ENCODE measurements at regions not wholly inside any gene's neighbourhood (a gene's known extent, or its start where the extent isn't known, plus 50 kb on each side); places are given as distances from the start of the nearest gene placed in this dataset.

- Mint-ChIP-seq H3K9me3 (peaks cover 6% of the 10 kb centered on the region), H3K27ac (no peak overlapping the region), H3K4me1 (ENCODE audit: low read depth) (no peaks in the 10 kb centered on the region), H3K27me3 (no peaks in the 10 kb centered on the region), H3K4me3 (no peak overlapping the region), H3K36me3 (ENCODE audit: low read depth) (no peaks in the 10 kb centered on the region)
These were observed 107.2 kb upstream of the TCERG1L start for GRCh38 chr10:131418681-131419080.

- H3K27me3 Mint-ChIP-seq = no peaks in the 10 kb centered on the region
- H3K36me3 Mint-ChIP-seq (ENCODE audit: low read depth) = no peaks in the 10 kb centered on the region
- peaks cover 6% of the 10 kb centered on the region for H3K9me3 Mint-ChIP-seq
- H3K4me3 Mint-ChIP-seq = no peak overlapping the region
- no peak overlapping the region for H3K27ac Mint-ChIP-seq
- no peaks in the 10 kb centered on the region for H3K4me1 Mint-ChIP-seq (ENCODE audit: low read depth)
These were observed 108.3 kb upstream of the TCERG1L start for GRCh38 chr10:131419797-131420196.

- Mint-ChIP-seq H3K27ac (no peak overlapping the region), H3K27me3 (no peaks in the 10 kb centered on the region), H3K9me3 (peaks cover 6% of the 10 kb centered on the region), H3K36me3 (ENCODE audit: low read depth) (no peaks in the 10 kb centered on the region), H3K4me1 (ENCODE audit: low read depth) (no peaks in the 10 kb centered on the region), H3K4me3 (no peak overlapping the region)
These were observed 109.3 kb upstream of the TCERG1L start for GRCh38 chr10:131420867-131421266.

GRCh38 chr10:131421381-131421780 is 109.9 kb upstream of the TCERG1L start:
- Mint-ChIP-seq H3K4me1 (ENCODE audit: low read depth) (no peaks in the 10 kb centered on the region), H3K4me3 (no peak overlapping the region), H3K27ac (no peak overlapping the region), H3K36me3 (ENCODE audit: low read depth) (no peaks in the 10 kb centered on the region), H3K27me3 (no peaks in the 10 kb centered on the region), H3K9me3 (peaks cover 6% of the 10 kb centered on the region)

- H3K36me3 Mint-ChIP-seq (ENCODE audit: low read depth) = no peaks in the 10 kb centered on the region
- no peak overlapping the region for H3K27ac Mint-ChIP-seq
- H3K4me3 Mint-ChIP-seq = no peak overlapping the region
- H3K27me3 Mint-ChIP-seq = peaks cover 5% of the 10 kb centered on the region
- H3K4me1 Mint-ChIP-seq (ENCODE audit: low read depth) = no peaks in the 10 kb centered on the region
- peaks cover 6% of the 10 kb centered on the region for H3K9me3 Mint-ChIP-seq
These were observed 111.2 kb upstream of the TCERG1L start for GRCh38 chr10:131422731-131423130.

- no peak overlapping the region for H3K27ac Mint-ChIP-seq
- H3K36me3 Mint-ChIP-seq (ENCODE audit: low read depth) = no peaks in the 10 kb centered on the region
- H3K9me3 Mint-ChIP-seq = peaks cover 6% of the 10 kb centered on the region
- H3K4me3 Mint-ChIP-seq = no peak overlapping the region
- peaks cover 5% of the 10 kb centered on the region for H3K27me3 Mint-ChIP-seq
- H3K4me1 Mint-ChIP-seq (ENCODE audit: low read depth) = no peaks in the 10 kb centered on the region
These were observed 112.5 kb upstream of the TCERG1L start for GRCh38 chr10:131424053-131424452.

- Mint-ChIP-seq H3K27me3 (peaks cover 5% of the 10 kb centered on the region), H3K4me3 (no peak overlapping the region), H3K9me3 (peaks cover under 1% of the 10 kb centered on the region), H3K4me1 (ENCODE audit: low read depth) (no peaks in the 10 kb centered on the region), H3K36me3 (ENCODE audit: low read depth) (no peaks in the 10 kb centered on the region), H3K27ac (no peak overlapping the region)
These were observed 113.4 kb upstream of the TCERG1L start for GRCh38 chr10:131424836-131425491.

- H3K4me1 Mint-ChIP-seq (ENCODE audit: low read depth) = no peaks in the 10 kb centered on the region
- no peaks in the 10 kb centered on the region for H3K9me3 Mint-ChIP-seq
- H3K4me3 Mint-ChIP-seq = no peak overlapping the region
- no peaks in the 10 kb centered on the region for H3K36me3 Mint-ChIP-seq (ENCODE audit: low read depth)
- H3K27me3 Mint-ChIP-seq = peaks cover 5% of the 10 kb centered on the region
- H3K27ac Mint-ChIP-seq = no peak overlapping the region
These were observed 114.4 kb upstream of the TCERG1L start for GRCh38 chr10:131425752-131426533.

GRCh38 chr10:131426534-131426898 is 115.0 kb upstream of the TCERG1L start:
- Mint-ChIP-seq H3K4me1 (ENCODE audit: low read depth) (no peaks in the 10 kb centered on the region), H3K36me3 (ENCODE audit: low read depth) (no peaks in the 10 kb centered on the region), H3K27me3 (peaks cover 5% of the 10 kb centered on the region), H3K9me3 (no peaks in the 10 kb centered on the region), H3K27ac (no peak overlapping the region), H3K4me3 (no peak overlapping the region)

- Mint-ChIP-seq H3K36me3 (ENCODE audit: low read depth) (no peaks in the 10 kb centered on the region), H3K27me3 (peaks cover 11% of the 10 kb centered on the region), H3K27ac (no peak overlapping the region), H3K9me3 (no peaks in the 10 kb centered on the region), H3K4me3 (no peak overlapping the region), H3K4me1 (ENCODE audit: low read depth) (no peaks in the 10 kb centered on the region)
These were observed 115.8 kb upstream of the TCERG1L start for GRCh38 chr10:131427281-131427680.

GRCh38 chr10:131427901-131428300 is 116.4 kb upstream of the TCERG1L start:
- Mint-ChIP-seq H3K36me3 (ENCODE audit: low read depth) (no peaks in the 10 kb centered on the region), H3K9me3 (no peaks in the 10 kb centered on the region), H3K27me3 (peaks cover 11% of the 10 kb centered on the region), H3K27ac (no peak overlapping the region), H3K4me1 (ENCODE audit: low read depth) (no peaks in the 10 kb centered on the region), H3K4me3 (no peak overlapping the region)

GRCh38 chr10:131429141-131429540 is 117.6 kb upstream of the TCERG1L start:
- H3K27ac Mint-ChIP-seq = no peak overlapping the region
- no peak overlapping the region for H3K4me3 Mint-ChIP-seq
- no peaks in the 10 kb centered on the region for H3K4me1 Mint-ChIP-seq (ENCODE audit: low read depth)
- no peaks in the 10 kb centered on the region for H3K36me3 Mint-ChIP-seq (ENCODE audit: low read depth)
- H3K27me3 Mint-ChIP-seq = peaks cover 11% of the 10 kb centered on the region
- no peaks in the 10 kb centered on the region for H3K9me3 Mint-ChIP-seq

GRCh38 chr10:131429942-131430341 is 118.4 kb upstream of the TCERG1L start:
- H3K27me3 Mint-ChIP-seq = peaks cover 11% of the 10 kb centered on the region
- H3K4me1 Mint-ChIP-seq (ENCODE audit: low read depth) = no peaks in the 10 kb centered on the region
- H3K9me3 Mint-ChIP-seq = no peaks in the 10 kb centered on the region
- no peak overlapping the region for H3K27ac Mint-ChIP-seq
- no peaks in the 10 kb centered on the region for H3K36me3 Mint-ChIP-seq (ENCODE audit: low read depth)
- no peak overlapping the region for H3K4me3 Mint-ChIP-seq

GRCh38 chr10:131430716-131431412 is 119.3 kb upstream of the TCERG1L start:
- peaks cover 11% of the 10 kb centered on the region for H3K27me3 Mint-ChIP-seq
- no peaks in the 10 kb centered on the region for H3K36me3 Mint-ChIP-seq (ENCODE audit: low read depth)
- no peaks in the 10 kb centered on the region for H3K4me1 Mint-ChIP-seq (ENCODE audit: low read depth)
- H3K4me3 Mint-ChIP-seq = no peak overlapping the region
- no peak overlapping the region for H3K27ac Mint-ChIP-seq
- H3K9me3 Mint-ChIP-seq = no peaks in the 10 kb centered on the region

GRCh38 chr10:131431533-131431932 is 120.0 kb upstream of the TCERG1L start:
- no peak overlapping the region for H3K27ac Mint-ChIP-seq
- H3K9me3 Mint-ChIP-seq = no peaks in the 10 kb centered on the region
- H3K36me3 Mint-ChIP-seq (ENCODE audit: low read depth) = no peaks in the 10 kb centered on the region
- H3K4me3 Mint-ChIP-seq = no peak overlapping the region
- H3K4me1 Mint-ChIP-seq (ENCODE audit: low read depth) = no peaks in the 10 kb centered on the region
- peaks cover 11% of the 10 kb centered on the region for H3K27me3 Mint-ChIP-seq
